Parathyroid adenoma (tissue), 2 donors: ENCODE measurements at regions not wholly inside any gene's neighbourhood (a gene's known extent, or its start where the extent isn't known, plus 50 kb on each side); places are given as distances from the start of the nearest gene placed in this dataset.

Experiments used
- H2AFZ ChIP-seq: fragments of 300-600 bp; sonication (generic); one replicate; pipeline ENCODE4 v1.7.0; 2017; ENCODE audit warnings: antibody characterized with exemption, mild to moderate bottlenecking
- H3K27ac ChIP-seq: fragments of 300-600 bp; sonication (generic); one replicate; pipeline ENCODE4 v1.7.0; 2017
- H3K27me3 ChIP-seq: fragments of 300-600 bp; sonication (generic); one replicate; pipeline ENCODE4 v1.7.0; 2017; ENCODE audit warnings: low read length; ENCODE audit not compliant: control insufficient read depth, insufficient read depth
- H3K36me3 ChIP-seq: fragments of 300-600 bp; sonication (generic); one replicate; pipeline ENCODE4 v1.7.0; 2017; ENCODE audit warnings: low read length; ENCODE audit not compliant: control insufficient read depth, insufficient read depth
- H3K4me1 ChIP-seq: fragments of 300-600 bp; sonication (generic); one replicate; pipeline ENCODE4 v1.7.0; 2017; ENCODE audit warnings: control low read depth
- H3K4me2 ChIP-seq: fragments of 300-600 bp; sonication (generic); one replicate; pipeline ENCODE4 v1.7.0; 2017; ENCODE audit warnings: low read length
- H3K4me3 ChIP-seq: fragments of 300-600 bp; sonication (generic); one replicate; pipeline ENCODE4 v1.7.0; 2017; ENCODE audit warnings: low read depth, low read length
- H3K79me2 ChIP-seq: fragments of 300-600 bp; sonication (generic); one replicate; pipeline ENCODE4 v1.7.0; 2017; ENCODE audit warnings: control low read depth
- H3K9ac ChIP-seq: fragments of 300-600 bp; sonication (generic); one replicate; pipeline ENCODE4 v1.7.0; 2017; ENCODE audit warnings: mild to moderate bottlenecking
- H3K9me3 ChIP-seq: fragments of 300-600 bp; sonication (generic); one replicate; pipeline ENCODE4 v1.7.0; 2017; ENCODE audit warnings: low read length; ENCODE audit not compliant: control insufficient read depth
- CTCF ChIP-seq: fragments of 300-600 bp; sonication (generic); IDR thresholded peaks from one replicate; pipeline ENCODE4 v1.7.0; 2017; ENCODE audit warnings: antibody characterized with exemption, mild to moderate bottlenecking
- donor health status: primary hyperparathyroidism.

DNA sequence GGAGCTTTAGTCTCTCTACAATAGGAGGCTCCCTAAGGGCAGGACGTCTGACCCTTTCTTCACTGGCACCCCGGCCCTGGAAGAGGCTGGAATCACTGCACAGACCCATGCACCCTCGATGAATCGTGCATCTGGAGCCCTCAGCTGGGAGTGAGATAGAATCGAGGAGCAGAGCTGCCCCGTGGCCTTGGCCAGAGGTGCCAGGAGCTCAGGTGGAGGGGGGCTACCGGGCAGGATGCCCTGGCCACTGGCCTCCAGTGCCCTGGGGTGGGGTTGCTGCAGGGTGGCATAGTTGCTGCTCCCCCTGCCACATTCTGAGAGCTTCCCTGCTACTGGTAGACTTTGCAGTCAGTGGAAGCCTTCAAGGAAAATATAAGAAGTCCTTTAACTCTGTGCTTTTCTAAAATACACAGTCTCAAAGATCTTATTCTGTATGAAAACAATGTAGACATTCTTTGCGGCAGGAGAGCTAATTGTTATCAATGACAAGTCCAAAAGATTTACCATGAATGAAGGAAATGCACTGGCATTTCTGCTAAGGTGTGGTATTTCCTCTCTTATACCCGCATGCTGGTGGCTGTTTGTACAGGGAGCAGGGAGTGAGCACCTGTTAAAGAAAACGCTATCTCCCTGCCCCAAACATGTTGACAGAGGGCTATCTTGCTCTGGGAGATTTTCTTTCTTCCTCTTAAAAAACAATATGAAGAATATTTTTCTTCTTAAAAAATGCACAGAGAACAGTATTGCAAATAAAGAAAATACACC is 122.8 kb downstream of the C6orf118 start:
- no peaks in the 10 kb centered on the region for H3K27me3 ChIP-seq
- H3K79me2 ChIP-seq = no peaks in the 10 kb centered on the region
- H3K4me1 ChIP-seq = no peaks in the 10 kb centered on the region
- H2AFZ ChIP-seq = no peak overlapping the region
- H3K9ac ChIP-seq = no peak overlapping the region
- no peaks in the 10 kb centered on the region for H3K9me3 ChIP-seq
- no peaks in the 10 kb centered on the region for H3K36me3 ChIP-seq
- no peak for TF ChIP-seq CTCF
- no peak overlapping the region for H3K27ac ChIP-seq
- H3K4me2 ChIP-seq = no peak overlapping the region
- no peak overlapping the region for H3K4me3 ChIP-seq

DNA sequence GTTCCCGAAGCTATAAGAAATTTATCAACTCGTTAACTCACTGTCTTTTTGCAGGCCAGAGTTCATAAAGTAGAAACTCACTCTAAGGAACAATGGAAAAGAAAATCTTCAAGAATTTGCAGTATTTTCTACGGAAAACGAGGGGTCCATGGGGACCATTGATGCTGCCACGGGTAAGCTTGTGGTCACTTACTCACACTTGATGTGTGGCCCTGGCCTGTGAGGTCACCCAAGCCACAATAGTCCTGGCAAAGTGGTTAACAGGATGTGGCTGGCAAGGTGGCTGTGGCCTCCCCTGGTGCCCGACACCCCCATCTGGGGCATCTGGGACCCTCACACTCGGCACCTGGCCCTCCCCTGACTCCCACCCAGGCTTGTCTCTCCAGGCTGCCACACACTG is 123.4 kb downstream of the C6orf118 start:
- TF ChIP-seq CTCF = no peak
- Histone ChIP-seq H3K9ac (no peak overlapping the region), H3K79me2 (no peaks in the 10 kb centered on the region), H3K9me3 (no peaks in the 10 kb centered on the region), H3K4me3 (no peak overlapping the region), H3K27ac (no peak overlapping the region), H3K27me3 (no peaks in the 10 kb centered on the region), H3K4me1 (no peaks in the 10 kb centered on the region), H3K36me3 (no peaks in the 10 kb centered on the region), H3K4me2 (no peak overlapping the region), H2AFZ (no peak overlapping the region)

GRCh38 chr6:165184192-165184979 is 125.0 kb downstream of the C6orf118 start:
- no peak overlapping the region for H3K27ac ChIP-seq
- H3K9me3 ChIP-seq = no peaks in the 10 kb centered on the region
- no peak overlapping the region for H3K9ac ChIP-seq
- H3K36me3 ChIP-seq = no peaks in the 10 kb centered on the region
- no peaks in the 10 kb centered on the region for H3K27me3 ChIP-seq
- H3K79me2 ChIP-seq = no peaks in the 10 kb centered on the region
- no peak overlapping the region for H2AFZ ChIP-seq
- TF ChIP-seq CTCF = no peak
- H3K4me3 ChIP-seq = no peak overlapping the region
- H3K4me2 ChIP-seq = no peak overlapping the region
- no peaks in the 10 kb centered on the region for H3K4me1 ChIP-seq

DNA sequence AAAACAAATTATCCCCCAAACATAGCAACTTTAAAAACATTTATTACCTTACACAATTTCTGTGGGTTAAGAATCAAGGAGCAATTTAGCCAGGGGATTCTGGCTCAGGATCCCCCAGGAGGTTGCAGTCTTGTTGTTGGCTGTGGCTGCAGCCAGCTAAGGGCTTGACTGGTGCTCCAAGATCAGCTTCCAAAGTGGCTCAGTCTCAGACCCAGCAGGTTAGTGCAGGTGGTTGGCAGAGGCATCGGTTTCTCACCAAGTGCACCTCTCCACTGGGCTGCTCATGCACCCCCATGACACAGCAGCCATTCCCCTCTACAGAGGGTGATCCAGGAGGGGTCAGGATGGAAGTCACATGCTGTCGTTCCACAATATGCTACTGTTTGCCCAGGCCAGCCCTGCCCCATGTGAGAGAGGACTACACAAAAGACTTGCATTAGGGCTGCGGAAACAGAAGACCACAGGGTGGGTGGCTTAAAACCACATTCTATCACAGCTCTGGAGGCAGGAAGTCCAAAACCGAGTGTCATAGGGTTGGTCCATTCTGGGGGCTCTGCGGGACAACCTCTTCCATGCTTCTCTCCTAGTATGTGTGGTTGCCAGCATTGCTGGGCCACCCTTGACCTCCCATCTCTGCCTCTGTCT is 125.8 kb downstream of the C6orf118 start:
- H3K27ac ChIP-seq = no peak overlapping the region
- no peak for TF ChIP-seq CTCF
- H3K4me1 ChIP-seq = no peaks in the 10 kb centered on the region
- H3K9me3 ChIP-seq = no peaks in the 10 kb centered on the region
- no peak overlapping the region for H3K4me2 ChIP-seq
- H3K9ac ChIP-seq = no peak overlapping the region
- no peaks in the 10 kb centered on the region for H3K36me3 ChIP-seq
- H2AFZ ChIP-seq = no peak overlapping the region
- no peak overlapping the region for H3K4me3 ChIP-seq
- no peaks in the 10 kb centered on the region for H3K79me2 ChIP-seq
- H3K27me3 ChIP-seq = no peaks in the 10 kb centered on the region
